Neural cell (in vitro differentiated cells): ENCODE measurements at regions not wholly inside any gene's neighbourhood (a gene's known extent, or its start where the extent isn't known, plus 50 kb on each side); places are given as distances from the start of the nearest gene placed in this dataset.
A peak's percentile ranks its signal among the peaks of the same experiment; 100 is the strongest.

Experiments used
- H2AFZ ChIP-seq: fragments of 200-600, 300-800 bp; sonication (generic), shearing (Covaris generic); 2 replicates; pipeline ENCODE4 v1.6.0; 2014; ENCODE audit warnings: low read depth, mild to moderate bottlenecking, antibody characterized with exemption, low read length, moderate library complexity
- H3F3A ChIP-seq: fragments of 200-600 bp; shearing (Covaris generic); 2 replicates; pipeline ENCODE4 v1.6.1; 2016; ENCODE audit warnings: mild to moderate bottlenecking, moderate library complexity, mixed read lengths, antibody characterized with exemption, low read length; ENCODE audit not compliant: insufficient read depth, poor library complexity, severe bottlenecking
- H3K27ac ChIP-seq: fragments of 200-600, 300-800 bp; sonication (generic), shearing (Covaris generic); 2 replicates; pipeline ENCODE4 v1.5.1; 2014; ENCODE audit warnings: mild to moderate bottlenecking, low read length, moderate library complexity
- H3K27me3 ChIP-seq: fragments of 300-800, 200-600 bp; sonication (generic), shearing (Covaris generic); 2 replicates; pipeline ENCODE4 v1.6.0; 2014; ENCODE audit warnings: mild to moderate bottlenecking, low read depth, low read length, moderate library complexity; ENCODE audit not compliant: insufficient read depth
- H3K36me3 ChIP-seq: fragments of 300-800, 200-600 bp; sonication (generic), shearing (Covaris generic); 2 replicates; pipeline ENCODE4 v1.5.1; 2014; ENCODE audit warnings: mild to moderate bottlenecking, antibody characterized with exemption, low read length, moderate library complexity; ENCODE audit not compliant: insufficient read depth
- H3K4me2 ChIP-seq: fragments of 300-800, 200-600 bp; sonication (generic), shearing (Covaris generic); 2 replicates; pipeline ENCODE4 v1.6.0; 2014; ENCODE audit warnings: mild to moderate bottlenecking, low read length
- H3K4me3 ChIP-seq: fragments of 300-800, 200-600 bp; sonication (generic), shearing (Covaris generic); 2 replicates; pipeline ENCODE4 v1.5.1; 2014; ENCODE audit warnings: mild to moderate bottlenecking, low read length, moderate library complexity
- H3K79me2 ChIP-seq: fragments of 200-600 bp; shearing (Covaris generic); replicated peaks from 2 replicates; pipeline ENCODE4 v1.6.0; 2014; ENCODE audit warnings: mild to moderate bottlenecking, low read length, moderate library complexity; ENCODE audit not compliant: insufficient read depth
- H3K9ac ChIP-seq: fragments of 300-800, 200-600 bp; sonication (generic), shearing (Covaris generic); 2 replicates; pipeline ENCODE4 v1.6.1; 2016; ENCODE audit warnings: mild to moderate bottlenecking, low read length, mixed read lengths
- H3K9me2 ChIP-seq: fragments of 200-600 bp; shearing (Covaris generic); 2 replicates; pipeline ENCODE4 v1.6.1; 2016; ENCODE audit warnings: mild to moderate bottlenecking, low read length, mixed read lengths; ENCODE audit not compliant: insufficient read depth
- H3K9me3 ChIP-seq: fragments of 200-600, 300-800 bp; sonication (generic), shearing (Covaris generic); 2 replicates; pipeline ENCODE4 v1.6.1; 2016; ENCODE audit warnings: mild to moderate bottlenecking, mixed run types, low read length, moderate library complexity, mixed read lengths
- H4K20me1 ChIP-seq: fragments of 200-600 bp; shearing (Covaris generic); 2 replicates; pipeline ENCODE4 v1.6.1; 2016; ENCODE audit warnings: mild to moderate bottlenecking, mixed run types; ENCODE audit not compliant: insufficient read depth
- CTCF ChIP-seq: fragments of 450-650 bp; IDR thresholded peaks from 2 replicates; pipeline ENCODE4 v1.5.1; 2014; ENCODE audit warnings: antibody characterized with exemption, mild to moderate bottlenecking, moderate library complexity; ENCODE audit not compliant: poor library complexity, severe bottlenecking
- EP300 ChIP-seq: fragments of 450-650 bp; conservative IDR thresholded peaks from 2 replicates; pipeline ENCODE4 v1.6.1; 2014; ENCODE audit warnings: antibody characterized with exemption, mild to moderate bottlenecking, moderate library complexity; ENCODE audit not compliant: poor library complexity, severe bottlenecking
- EZH2 ChIP-seq: fragments of 200-600, 300-800 bp; shearing (Covaris generic), sonication (generic); IDR thresholded peaks from 2 replicates; pipeline ENCODE4 v1.6.1; 2014; ENCODE audit warnings: antibody characterized with exemption, low read length, borderline replicate concordance, mild to moderate bottlenecking; ENCODE audit not compliant: insufficient read depth, poor library complexity, severe bottlenecking
- MXI1 ChIP-seq: fragments of 450-650 bp; conservative IDR thresholded peaks from 2 replicates; pipeline ENCODE4 v1.6.1; 2014; ENCODE audit warnings: antibody characterized with exemption, mild to moderate bottlenecking; ENCODE audit not compliant: poor library complexity, severe bottlenecking
- POLR2AphosphoS5 ChIP-seq: IDR thresholded peaks from 2 replicates; pipeline ENCODE4 v1.6.1; 2012
- RAD21 ChIP-seq: fragments of 450-650 bp; conservative IDR thresholded peaks from 2 replicates; pipeline ENCODE4 v1.6.1; 2014; ENCODE audit warnings: antibody characterized with exemption, mild to moderate bottlenecking, moderate library complexity
- SMC3 ChIP-seq: fragments of 450-650 bp; conservative IDR thresholded peaks from 2 replicates; pipeline ENCODE4 v1.6.1; 2014; ENCODE audit warnings: antibody characterized with exemption, mild to moderate bottlenecking, moderate library complexity; ENCODE audit not compliant: poor library complexity
- TAF1 ChIP-seq: IDR thresholded peaks from 2 replicates; pipeline ENCODE4 v1.6.1; 2012; ENCODE audit warnings: low read depth
- TF ChIP-seq, protein P1 (sequence below): IDR thresholded peaks from 2 replicates; pipeline ENCODE4 v1.6.1; 2012; ENCODE audit warnings: borderline replicate concordance

DNA sequence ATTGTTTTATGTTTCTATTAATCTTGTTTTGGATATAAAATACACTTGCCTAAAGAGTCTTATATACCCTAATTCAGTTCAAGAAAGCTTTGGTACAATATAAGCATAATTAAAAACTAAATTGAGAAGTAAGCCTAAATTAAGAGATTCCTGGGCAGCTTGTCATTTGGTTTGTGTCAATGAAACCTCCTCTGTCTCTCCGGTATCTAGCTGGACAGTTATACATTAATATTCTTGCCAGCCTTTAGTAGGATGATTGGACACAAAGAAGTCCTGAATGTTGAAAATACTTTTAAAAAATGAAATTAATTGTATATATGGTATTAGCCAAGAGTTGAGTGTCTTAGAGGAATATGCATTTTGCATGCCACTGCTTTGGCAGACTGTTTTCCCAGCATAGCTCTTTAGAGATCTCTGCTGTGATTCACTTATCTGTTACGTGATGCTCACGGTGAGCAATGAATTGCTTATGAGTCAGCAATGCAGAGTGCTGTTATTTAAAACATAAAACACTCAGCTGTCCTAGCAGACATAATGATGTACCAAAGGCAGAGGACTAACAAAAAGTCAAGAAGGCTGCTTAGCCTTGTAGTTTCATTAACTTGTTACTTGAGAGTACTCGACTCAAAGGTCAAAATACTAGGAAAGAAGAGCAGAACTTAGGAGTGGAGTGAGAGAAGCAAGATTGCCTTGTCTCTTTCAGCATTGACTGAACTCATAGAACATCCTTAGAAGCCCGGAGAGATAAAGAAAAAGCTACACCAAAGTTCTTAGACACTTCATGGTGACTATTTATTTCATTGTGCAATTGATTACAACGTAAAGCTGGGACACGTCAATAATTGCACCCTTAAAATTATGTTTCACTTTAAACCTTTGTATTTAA is 1296.1 kb upstream of the PCDH7 start:
- H3K4me3 ChIP-seq: no peak overlapping the region
- TF ChIP-seq TAF1 (no peak), RAD21 (no peak), MXI1 (no peak), EP300 (no peak), SMC3 (no peak), EZH2 (no peak), POLR2AphosphoS5 (peak; percentile 24), CTCF (no peak)
- H4K20me1 ChIP-seq: no peaks in the 10 kb centered on the region
- H3K36me3 ChIP-seq: no peaks in the 10 kb centered on the region
- no peak overlapping the region for H3K27ac ChIP-seq
- H3F3A ChIP-seq: no peaks in the 10 kb centered on the region
- H3K9ac ChIP-seq: no peak overlapping the region
- no peaks in the 10 kb centered on the region for H3K9me2 ChIP-seq
- H2AFZ ChIP-seq: no peak overlapping the region
- no peaks in the 10 kb centered on the region for H3K9me3 ChIP-seq
- H3K27me3 ChIP-seq: no peaks in the 10 kb centered on the region
- H3K4me2 ChIP-seq: no peak overlapping the region
- no peaks in the 10 kb centered on the region for H3K79me2 ChIP-seq

DNA sequence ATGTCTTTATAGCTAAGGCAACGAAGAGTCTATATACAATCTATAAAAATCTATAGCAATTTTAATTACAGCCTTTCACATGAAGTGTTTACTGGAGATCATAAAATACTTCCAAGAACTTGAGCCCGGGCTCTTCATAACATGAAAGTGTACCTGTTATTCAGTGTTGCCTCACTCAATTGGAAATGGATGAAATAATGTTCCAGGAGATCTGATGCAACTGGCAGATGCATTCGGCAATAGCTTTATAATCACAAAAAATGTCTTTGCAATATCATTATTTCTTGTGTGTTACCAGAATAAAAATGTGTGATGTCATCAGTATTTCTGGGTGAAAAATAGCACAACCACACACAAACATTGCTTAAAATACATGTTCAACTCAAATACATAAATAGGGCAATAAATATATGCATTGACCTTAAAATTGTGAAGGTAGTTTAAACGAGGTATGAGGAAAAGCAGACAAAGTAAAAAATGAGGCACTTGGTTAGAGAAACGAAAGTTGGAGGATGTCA is 1266.8 kb upstream of the PCDH7 start:
- no peaks in the 10 kb centered on the region for H3K9me3 ChIP-seq
- no peaks in the 10 kb centered on the region for H3K9me2 ChIP-seq
- H3F3A ChIP-seq: no peaks in the 10 kb centered on the region
- H3K4me2 ChIP-seq: no peak overlapping the region
- TF ChIP-seq POLR2AphosphoS5: no peak
- TF ChIP-seq EZH2: no peak
- no peak for TF ChIP-seq EP300
- no peak for TF ChIP-seq CTCF
- TF ChIP-seq MXI1: no peak
- TF ChIP-seq, protein P1, sequence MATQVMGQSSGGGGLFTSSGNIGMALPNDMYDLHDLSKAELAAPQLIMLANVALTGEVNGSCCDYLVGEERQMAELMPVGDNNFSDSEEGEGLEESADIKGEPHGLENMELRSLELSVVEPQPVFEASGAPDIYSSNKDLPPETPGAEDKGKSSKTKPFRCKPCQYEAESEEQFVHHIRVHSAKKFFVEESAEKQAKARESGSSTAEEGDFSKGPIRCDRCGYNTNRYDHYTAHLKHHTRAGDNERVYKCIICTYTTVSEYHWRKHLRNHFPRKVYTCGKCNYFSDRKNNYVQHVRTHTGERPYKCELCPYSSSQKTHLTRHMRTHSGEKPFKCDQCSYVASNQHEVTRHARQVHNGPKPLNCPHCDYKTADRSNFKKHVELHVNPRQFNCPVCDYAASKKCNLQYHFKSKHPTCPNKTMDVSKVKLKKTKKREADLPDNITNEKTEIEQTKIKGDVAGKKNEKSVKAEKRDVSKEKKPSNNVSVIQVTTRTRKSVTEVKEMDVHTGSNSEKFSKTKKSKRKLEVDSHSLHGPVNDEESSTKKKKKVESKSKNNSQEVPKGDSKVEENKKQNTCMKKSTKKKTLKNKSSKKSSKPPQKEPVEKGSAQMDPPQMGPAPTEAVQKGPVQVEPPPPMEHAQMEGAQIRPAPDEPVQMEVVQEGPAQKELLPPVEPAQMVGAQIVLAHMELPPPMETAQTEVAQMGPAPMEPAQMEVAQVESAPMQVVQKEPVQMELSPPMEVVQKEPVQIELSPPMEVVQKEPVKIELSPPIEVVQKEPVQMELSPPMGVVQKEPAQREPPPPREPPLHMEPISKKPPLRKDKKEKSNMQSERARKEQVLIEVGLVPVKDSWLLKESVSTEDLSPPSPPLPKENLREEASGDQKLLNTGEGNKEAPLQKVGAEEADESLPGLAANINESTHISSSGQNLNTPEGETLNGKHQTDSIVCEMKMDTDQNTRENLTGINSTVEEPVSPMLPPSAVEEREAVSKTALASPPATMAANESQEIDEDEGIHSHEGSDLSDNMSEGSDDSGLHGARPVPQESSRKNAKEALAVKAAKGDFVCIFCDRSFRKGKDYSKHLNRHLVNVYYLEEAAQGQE: no peak
- TF ChIP-seq RAD21: no peak
- no peak for TF ChIP-seq TAF1
- no peak for TF ChIP-seq SMC3
- H3K27me3 ChIP-seq: no peaks in the 10 kb centered on the region
- no peak overlapping the region for H2AFZ ChIP-seq
- H3K27ac ChIP-seq: no peak overlapping the region
- H3K4me3 ChIP-seq: no peak overlapping the region
- no peaks in the 10 kb centered on the region for H3K79me2 ChIP-seq
- no peaks in the 10 kb centered on the region for H3K36me3 ChIP-seq
- no peaks in the 10 kb centered on the region for H4K20me1 ChIP-seq
- H3K9ac ChIP-seq: no peak overlapping the region
